ENCODE measurements at regions not wholly inside any gene's neighbourhood (a gene's known extent, or its start where the extent isn't known, plus 50 kb on each side); places are given as distances from the start of the nearest gene placed in this dataset.
A peak's percentile ranks its signal among the peaks of the same experiment; 100 is the strongest.

DNA sequence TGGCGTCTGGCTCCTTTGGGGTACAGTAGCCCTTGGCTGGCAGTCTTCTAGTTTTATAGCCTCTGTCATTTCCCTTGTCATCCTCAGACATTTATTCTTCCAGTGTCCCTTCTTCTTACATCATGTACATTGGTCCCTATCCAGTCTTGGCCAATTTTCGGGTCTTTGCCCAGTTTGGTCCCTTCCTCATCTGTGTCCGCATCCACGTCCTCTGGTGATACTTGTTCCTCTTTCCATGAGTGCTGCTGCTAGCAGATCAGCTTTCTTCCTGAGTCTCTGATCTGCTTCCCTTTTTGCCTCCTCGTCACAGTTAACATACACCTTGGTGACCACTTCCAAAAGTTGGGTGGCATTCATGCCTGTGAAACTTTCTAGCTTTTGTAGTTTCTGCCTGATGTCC lies 86.2 kb upstream of the GPR6 start:
- Mint-ChIP-seq H3K27ac (peak overlapping the region in 1 of 3 experiments; percentile 92), H3K4me3 (no peak overlapping the region)
- TF ChIP-seq, protein P1, sequence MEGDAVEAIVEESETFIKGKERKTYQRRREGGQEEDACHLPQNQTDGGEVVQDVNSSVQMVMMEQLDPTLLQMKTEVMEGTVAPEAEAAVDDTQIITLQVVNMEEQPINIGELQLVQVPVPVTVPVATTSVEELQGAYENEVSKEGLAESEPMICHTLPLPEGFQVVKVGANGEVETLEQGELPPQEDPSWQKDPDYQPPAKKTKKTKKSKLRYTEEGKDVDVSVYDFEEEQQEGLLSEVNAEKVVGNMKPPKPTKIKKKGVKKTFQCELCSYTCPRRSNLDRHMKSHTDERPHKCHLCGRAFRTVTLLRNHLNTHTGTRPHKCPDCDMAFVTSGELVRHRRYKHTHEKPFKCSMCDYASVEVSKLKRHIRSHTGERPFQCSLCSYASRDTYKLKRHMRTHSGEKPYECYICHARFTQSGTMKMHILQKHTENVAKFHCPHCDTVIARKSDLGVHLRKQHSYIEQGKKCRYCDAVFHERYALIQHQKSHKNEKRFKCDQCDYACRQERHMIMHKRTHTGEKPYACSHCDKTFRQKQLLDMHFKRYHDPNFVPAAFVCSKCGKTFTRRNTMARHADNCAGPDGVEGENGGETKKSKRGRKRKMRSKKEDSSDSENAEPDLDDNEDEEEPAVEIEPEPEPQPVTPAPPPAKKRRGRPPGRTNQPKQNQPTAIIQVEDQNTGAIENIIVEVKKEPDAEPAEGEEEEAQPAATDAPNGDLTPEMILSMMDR (IDR thresholded peaks at IDR 0.05; ENCODE audit: unreplicated experiment in 3 of 3): no peak

DNA sequence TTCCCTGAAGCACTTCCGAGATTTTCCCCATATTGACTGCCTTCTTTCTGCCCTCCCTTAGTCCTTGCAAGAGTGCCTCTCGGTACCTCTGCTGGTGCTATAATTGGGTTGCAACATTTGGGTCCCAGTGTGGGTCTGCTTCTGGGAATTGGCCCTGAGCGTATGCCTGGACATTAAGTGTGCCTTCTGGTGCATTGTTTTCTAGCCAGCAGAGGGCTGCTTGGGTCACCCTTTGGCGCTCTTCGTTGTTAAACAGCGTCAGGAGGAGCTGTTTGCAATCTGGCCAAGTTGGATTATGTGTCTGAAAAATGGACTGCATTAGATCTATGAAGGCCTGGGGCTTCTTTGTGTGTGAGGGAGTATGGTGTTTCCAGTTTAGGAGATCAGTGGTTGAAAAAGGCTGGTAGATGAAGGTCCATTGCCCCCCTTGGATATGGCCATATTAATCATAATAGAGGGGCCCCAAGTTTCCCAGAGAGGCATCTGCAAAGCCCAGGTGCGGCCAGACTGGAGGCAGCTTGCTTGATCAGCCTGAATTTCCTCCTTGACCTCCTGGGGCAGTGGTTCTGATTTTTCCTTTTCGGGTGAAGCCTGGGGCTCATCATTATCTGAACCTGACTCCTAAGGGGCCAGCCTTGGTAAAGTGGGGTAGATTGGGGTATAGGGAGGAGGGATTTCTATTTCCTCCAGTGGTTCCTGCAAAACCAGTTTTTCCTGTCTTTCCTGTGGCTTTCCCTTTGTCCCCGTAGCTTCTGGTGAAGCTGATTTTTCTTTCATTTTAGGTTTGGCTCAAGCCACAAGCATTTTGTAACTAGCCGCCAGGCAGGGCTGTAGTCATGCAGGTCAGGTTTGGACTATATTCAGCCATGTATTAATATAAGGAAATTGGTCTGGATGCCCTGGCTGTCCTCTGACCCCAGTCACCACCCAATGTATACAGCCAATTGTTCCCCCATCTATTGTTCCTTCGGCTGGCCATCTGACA lies 85.4 kb upstream of the GPR6 start:
- no peaks in the 10 kb centered on the region for H3K4me1 Mint-ChIP-seq
- H3K9me3 Mint-ChIP-seq: no peaks in the 10 kb centered on the region
- H3K27ac Mint-ChIP-seq: peak overlapping the region; percentile 77 to 92 (median 81)
- TF ChIP-seq, protein P1 (IDR thresholded peaks at IDR 0.05; ENCODE audit: unreplicated experiment in 3 of 3): no peak
- H3K4me3 Mint-ChIP-seq: no peak overlapping the region
- H3K36me3 Mint-ChIP-seq (ENCODE audit: low read depth): no peaks in the 10 kb centered on the region
- peaks cover 4% of the 10 kb centered on the region for H3K27me3 Mint-ChIP-seq (ENCODE audit: low read depth)

More for the DNA sequence above, 86.2 kb upstream of the GPR6 start:
- Mint-ChIP-seq H3K9me3 (no peaks in the 10 kb centered on the region), H3K36me3 (ENCODE audit: low read depth) (no peaks in the 10 kb centered on the region), H3K27me3 (ENCODE audit: low read depth) (no peaks in the 10 kb centered on the region), H3K4me1 (no peaks in the 10 kb centered on the region)

DNA sequence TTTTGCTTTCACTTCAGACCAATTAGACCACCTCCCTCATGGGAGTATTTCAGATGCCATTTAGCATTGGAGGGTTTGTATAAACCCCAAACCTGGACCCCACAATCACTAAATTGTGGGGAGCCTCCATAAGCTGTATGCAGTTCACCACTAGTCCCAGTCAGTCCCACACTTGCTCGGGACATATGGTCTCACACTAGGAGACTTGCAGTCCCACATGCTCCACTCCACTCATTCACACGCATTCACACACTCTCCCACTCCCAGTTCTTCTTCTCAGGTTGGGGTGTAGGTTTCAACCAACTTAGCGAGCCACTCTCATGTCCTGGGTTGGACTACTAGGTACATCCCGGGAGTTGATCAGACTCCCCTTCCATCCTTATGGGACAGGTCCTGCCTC lies 84.5 kb upstream of the GPR6 start:
- H3K4me1 Mint-ChIP-seq: no peaks in the 10 kb centered on the region
- H3K36me3 Mint-ChIP-seq (ENCODE audit: low read depth): no peaks in the 10 kb centered on the region
- peak overlapping the region in 2 of 3 experiments; percentile 81 to 92 for H3K27ac Mint-ChIP-seq
- H3K4me3 Mint-ChIP-seq: no peak overlapping the region
- TF ChIP-seq, protein P1 (IDR thresholded peaks at IDR 0.05; ENCODE audit: unreplicated experiment in 3 of 3): no peak
- peaks cover 5% of the 10 kb centered on the region for H3K27me3 Mint-ChIP-seq (ENCODE audit: low read depth)
- no peaks in the 10 kb centered on the region for H3K9me3 Mint-ChIP-seq

DNA sequence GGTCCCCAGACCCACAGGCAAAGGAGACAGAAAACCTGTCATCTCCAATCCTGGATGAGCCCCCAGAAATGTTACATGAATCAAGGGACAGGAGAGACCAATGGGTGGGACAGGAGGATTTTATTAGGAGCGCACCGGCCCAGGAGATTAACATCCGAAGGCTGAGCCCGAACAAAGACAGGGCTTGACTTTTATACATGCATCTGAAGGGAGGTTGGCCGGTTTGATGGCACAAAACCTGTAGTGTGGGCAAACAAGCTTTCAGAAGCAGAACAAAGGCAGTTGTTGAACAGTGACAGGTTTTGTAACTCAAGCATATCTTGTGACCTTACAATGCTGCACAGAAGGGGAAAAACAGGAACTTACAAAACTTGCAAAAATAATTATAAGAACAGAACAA lies 83.9 kb upstream of the GPR6 start:
- Mint-ChIP-seq H3K36me3 (ENCODE audit: low read depth) (no peaks in the 10 kb centered on the region), H3K9me3 (no peaks in the 10 kb centered on the region), H3K27me3 (ENCODE audit: low read depth) (peaks cover 5% of the 10 kb centered on the region), H3K4me1 (no peaks in the 10 kb centered on the region), H3K4me3 (no peak overlapping the region), H3K27ac (peak overlapping the region in 1 of 3 experiments; percentile 92)
- TF ChIP-seq, protein P1 (IDR thresholded peaks at IDR 0.05; ENCODE audit: unreplicated experiment in 3 of 3): no peak

DNA sequence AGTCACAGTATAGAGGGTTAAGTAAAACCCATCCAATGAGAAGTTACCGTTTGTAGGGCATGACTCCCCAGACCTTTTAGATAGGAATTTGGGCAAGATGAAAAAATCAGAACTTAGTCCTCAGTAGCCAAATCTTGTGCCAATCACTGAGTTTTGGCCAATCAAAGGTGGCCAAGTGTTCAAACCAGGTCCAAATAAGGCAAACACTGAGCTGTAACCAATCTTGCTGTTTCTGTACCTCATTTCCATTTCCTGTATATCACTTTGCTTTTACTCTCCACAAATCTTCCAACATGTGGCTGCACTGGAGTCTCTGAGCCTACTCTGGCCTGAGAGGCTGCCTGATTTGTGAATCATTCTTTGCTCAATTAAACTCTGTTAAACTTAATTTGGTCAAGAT lies 81.8 kb upstream of the GPR6 start:
- Mint-ChIP-seq H3K36me3 (ENCODE audit: low read depth) (no peaks in the 10 kb centered on the region), H3K4me3 (no peak overlapping the region), H3K27me3 (ENCODE audit: low read depth) (peaks cover 5% of the 10 kb centered on the region), H3K27ac (peak overlapping the region in 1 of 3 experiments; percentile 4), H3K9me3 (no peaks in the 10 kb centered on the region), H3K4me1 (no peaks in the 10 kb centered on the region)
- TF ChIP-seq, protein P1 (IDR thresholded peaks at IDR 0.05; ENCODE audit: unreplicated experiment in 3 of 3): no peak

Measured in nephron (organoid).